LNCAP (cell line): ENCODE measurements at regions not wholly inside any gene's neighbourhood (a gene's known extent, or its start where the extent isn't known, plus 50 kb on each side); places are given as distances from the start of the nearest gene placed in this dataset.
A peak's percentile ranks its signal among the peaks of the same experiment; 100 is the strongest.

Source experiments
- CTCF ChIP-seq: fragments of 450-650 bp; IDR thresholded peaks from 2 replicates; pipeline ENCODE4 v1.5.1; 2017; ENCODE audit warnings: mild to moderate bottlenecking

GRCh38 chr2:95728878-95729596, 137.2 kb downstream of the TRIM43 start:
- peak; percentile 54 for TF ChIP-seq CTCF

GRCh38 chr2:95729597-95729955, 137.8 kb downstream of the TRIM43 start:
- TF ChIP-seq CTCF, result no peak

- TF ChIP-seq CTCF, result no peak
These were observed 139.0 kb downstream of the TRIM43 start for GRCh38 chr2:95730813-95731212.

GRCh38 chr2:95734976-95735890, 143.4 kb downstream of the TRIM43 start:
- TF ChIP-seq CTCF, result no peak

- TF ChIP-seq CTCF, result no peak
These were observed 146.5 kb downstream of the TRIM43 start for GRCh38 chr2:95738301-95738700.

- no peak for TF ChIP-seq CTCF
These were observed 166.2 kb downstream of the TRIM43 start for GRCh38 chr2:95757988-95758387.

- no peak for TF ChIP-seq CTCF
These were observed 167.9 kb downstream of the TRIM43 start for GRCh38 chr2:95759481-95760246.
